Stromal cell of bone marrow (primary cell): ENCODE measurements at regions not wholly inside any gene's neighbourhood (a gene's known extent, or its start where the extent isn't known, plus 50 kb on each side); places are given as distances from the start of the nearest gene placed in this dataset.
"Not testable (repeated sequence)": the region's sequence is repeated elsewhere in the genome, so short reads cannot be mapped to it uniquely, and the experiment has no call there.

ENCODE experiments used
- DNase-seq: peaks from one replicate; pipeline ENCODE4 v3.0.0-alpha.2; 2012; ENCODE audit warnings: low read depth

- no peak for DNase-seq
These were observed 73.9 kb downstream of the LSM3 start for GRCh38 chr3:14252321-14253021.

DNA sequence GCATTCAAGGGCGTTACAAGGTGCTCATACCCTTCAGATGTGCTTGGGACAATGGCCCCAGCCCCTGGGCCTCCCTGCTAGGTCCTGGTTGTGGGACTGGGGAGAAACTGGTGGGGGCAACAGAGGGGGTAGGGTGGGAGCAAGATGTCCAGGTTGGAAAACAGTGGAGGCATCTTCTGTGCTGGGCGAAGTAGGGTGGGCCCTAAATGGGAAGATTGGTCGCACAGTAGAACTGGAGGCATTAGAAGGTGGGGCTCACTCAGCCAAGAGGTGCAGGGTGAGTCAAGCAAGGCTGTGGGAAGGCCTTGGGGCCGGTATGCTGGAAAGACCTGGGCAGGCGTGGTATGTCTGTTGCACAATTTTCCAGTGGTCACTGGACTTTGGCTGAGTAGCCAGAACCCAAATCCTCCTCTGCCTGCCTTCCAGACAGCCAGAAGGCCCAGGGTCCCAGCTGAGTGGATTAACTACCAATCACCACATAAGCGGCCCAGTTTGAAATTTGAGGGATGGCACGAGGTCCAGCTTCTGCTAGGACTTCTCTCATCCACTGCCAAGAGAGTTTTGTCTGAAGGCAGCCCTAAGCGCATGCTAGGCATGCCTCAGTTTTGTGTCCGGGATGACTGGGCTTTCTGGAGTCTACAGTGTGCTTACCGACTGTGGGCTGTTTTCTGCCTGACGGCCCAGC is 74.5 kb downstream of the LSM3 start:
- peak; percentile 31 for DNase-seq

GRCh38 chr3:14253707-14254382 is 75.2 kb downstream of the LSM3 start:
- DNase-seq: no peak

- DNase-seq: no peak
These were observed 76.4 kb downstream of the LSM3 start for GRCh38 chr3:14254812-14255702.

DNA sequence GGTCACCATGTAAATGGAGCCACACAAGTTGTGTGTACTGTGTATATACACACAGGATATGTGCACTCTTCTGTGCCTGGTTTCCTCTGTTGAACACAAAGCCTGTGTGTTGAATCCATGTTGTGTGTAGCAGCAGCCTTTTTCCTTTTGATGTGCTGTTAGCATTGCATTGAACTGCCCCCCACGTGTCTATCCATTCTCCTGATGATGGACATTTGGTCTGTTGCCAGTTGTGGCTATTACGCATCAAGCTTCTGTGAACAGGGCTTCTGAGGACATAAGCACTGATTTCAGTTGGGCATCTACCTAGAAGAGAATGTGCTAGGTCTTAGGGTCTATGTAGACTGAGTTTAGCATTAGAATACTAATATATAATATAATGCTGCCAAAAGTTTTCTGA is 77.4 kb downstream of the LSM3 start:
- DNase-seq: no peak

DNA sequence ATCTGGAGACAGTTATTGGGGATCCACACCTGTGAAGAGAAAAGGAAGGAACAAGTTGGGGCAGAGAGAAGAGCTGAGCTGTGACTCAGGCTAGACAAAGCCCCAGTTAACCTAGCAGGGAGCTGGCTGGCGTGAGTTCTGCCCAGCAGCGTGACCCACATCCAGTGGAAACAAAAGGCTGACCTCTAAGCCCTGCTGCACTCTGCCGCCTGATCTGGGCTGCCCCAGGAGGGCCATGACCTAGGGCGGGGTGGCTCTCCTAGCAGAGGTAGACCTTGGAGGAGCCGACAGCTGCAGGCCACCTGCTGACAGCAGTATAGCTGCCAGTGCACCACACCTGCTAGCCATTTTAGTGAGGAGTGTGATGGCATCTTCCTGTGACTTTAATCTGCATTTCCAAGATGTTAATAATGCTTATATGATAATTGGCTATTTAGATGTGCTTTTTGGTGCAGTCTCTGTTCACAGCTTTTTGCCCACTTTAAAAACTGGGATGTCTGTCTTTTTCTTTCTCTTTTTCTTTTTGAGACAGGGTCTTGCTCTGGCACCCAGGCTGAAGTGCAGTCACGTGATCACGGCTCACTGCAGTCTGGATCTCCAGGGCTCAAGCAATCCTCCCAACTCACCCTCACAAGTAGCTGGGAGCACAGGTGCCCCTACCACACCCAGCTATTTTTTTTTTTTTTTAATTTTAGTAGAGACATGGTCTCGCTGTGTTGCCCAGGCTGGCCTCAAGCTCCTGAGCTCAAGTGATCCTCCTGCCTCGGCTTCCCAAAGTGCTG is 78.1 kb downstream of the LSM3 start:
- no peak for DNase-seq

DNA sequence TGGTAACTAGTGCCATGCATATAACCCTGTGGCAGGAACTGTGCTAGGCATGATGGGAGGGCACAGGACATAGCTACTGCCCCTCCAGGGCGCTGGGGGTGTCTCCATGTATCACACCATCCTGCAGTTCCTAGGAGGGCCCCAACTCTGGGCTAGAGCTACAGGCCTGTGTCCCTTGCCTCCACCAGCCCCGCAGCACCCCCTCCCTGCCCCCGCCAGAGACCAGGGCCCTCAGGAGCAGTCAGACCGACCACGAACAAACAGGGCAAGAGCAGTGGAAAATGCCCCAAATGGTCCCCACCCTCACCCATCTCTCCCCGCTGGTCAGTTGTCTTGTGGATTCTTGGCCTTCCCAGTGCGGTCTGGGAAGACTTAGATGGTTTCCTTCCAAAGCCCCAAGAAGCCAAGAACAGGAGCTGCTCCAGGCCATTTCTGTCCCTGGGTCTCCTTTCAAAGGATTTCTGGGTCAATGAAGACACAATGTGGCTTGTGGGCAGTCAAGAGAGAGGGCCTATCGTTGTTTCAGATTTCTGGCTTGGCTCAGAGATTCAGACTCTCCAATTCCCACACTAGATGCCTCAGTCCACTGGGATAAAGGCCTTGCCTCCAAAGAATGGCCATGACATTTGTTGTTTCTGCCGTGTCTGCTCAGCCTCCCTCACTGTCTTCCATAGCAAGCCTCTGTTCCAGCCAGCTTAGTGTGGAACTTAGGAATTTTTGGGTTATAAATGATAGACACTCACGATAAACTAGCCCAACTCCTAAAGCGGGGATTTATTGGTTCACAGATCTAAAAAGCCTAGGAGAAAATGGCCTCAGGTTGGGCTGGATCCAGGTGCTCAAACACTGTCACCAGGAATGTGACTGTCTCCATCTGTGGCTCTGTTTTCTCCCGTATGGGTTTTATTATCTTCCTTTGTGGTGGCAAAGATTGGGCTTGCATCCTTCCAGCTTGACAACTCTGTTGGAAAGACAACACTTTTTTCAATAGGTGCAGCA is 80.6 kb downstream of the LSM3 start:
- no peak for DNase-seq

DNA sequence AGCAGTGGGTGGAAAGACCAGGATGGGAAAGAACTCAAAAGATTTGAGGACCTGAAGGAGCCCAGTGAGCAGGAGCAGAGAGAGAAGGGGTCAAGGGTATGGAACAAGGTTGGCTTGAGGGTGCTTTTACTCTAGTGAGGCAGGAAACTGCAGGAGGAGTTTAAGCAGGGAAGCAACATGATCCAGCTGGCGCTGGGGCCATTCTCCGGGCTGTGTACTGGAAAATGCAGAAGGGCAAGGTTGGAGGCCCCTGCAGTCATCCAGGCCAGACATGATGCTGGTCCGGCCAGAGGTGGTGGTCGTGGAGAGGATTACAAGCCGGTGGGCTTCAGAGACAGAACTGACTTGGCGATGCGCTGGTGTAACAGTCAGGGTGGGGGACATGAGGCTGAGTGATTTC is 81.8 kb downstream of the LSM3 start:
- no peak for DNase-seq

DNA sequence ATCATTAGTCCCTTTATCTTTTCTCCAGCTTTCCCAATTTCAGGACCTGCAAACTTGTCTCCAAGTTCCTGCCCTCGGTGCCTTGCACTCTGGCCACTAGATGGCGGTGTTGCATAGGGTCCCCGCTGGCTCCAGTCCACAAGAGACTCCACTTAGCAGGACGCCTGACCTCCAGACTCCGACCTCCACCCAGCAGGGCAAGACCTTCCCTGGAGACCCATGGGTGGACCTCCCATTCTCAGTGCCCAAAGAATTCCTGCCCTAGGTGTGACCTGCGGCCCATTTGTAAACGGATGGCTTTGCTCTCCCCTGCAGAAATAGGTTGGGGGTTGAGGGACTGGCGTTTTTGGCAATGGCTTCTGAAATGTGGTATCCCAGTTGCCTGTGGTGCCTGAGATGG is 82.6 kb downstream of the LSM3 start:
- DNase-seq: peak; percentile 46

GRCh38 chr3:14262212-14262611 is 83.6 kb downstream of the LSM3 start:
- no peak for DNase-seq

DNA sequence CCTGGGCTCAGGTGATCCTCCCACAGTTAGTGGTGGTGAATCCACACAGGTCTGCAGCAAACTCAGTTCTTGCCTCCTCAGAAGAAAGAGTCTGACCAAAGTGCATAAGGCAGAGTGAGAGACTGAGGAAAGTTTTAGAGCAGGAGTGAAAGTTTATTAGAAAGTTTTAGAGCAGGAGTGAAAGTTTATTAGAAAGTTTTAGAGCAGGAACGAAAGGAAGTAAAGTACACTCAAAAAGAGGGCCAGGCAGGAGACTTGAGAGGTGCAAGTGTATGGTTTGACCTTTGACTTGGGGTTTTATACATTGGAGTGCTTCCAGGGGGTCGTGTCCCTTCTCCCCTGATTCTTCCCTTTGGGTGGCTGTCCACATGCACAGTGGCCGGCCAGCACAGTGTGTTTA is 84.2 kb downstream of the LSM3 start:
- DNase-seq: no peak

- DNase-seq: no peak
These were observed 84.8 kb downstream of the LSM3 start for GRCh38 chr3:14263317-14264005.

GRCh38 chr3:14265246-14265962 is 86.8 kb downstream of the LSM3 start:
- no peak for DNase-seq

DNA sequence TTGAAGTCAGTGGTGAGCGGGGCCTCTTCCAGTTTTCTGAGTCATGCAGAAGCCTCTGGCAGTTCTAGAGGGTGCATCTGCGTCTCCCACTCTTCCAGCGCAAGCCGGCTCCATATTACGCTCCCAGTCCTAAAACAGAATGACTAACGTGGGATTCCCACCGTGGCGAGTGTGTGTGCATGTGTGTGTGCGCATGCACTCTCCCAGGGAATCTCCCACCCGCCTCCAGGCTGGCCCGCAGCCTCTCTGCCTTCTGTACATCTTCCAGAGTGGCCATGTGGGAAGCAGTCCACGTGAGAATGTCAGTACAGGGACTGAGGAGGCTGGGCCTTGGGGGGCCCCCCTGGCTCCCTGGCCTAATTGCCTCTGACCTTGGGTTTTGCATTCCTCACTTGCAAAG is 87.7 kb downstream of the LSM3 start:
- DNase-seq: peak; percentile 83

- no peak for DNase-seq
These were observed 89.4 kb downstream of the LSM3 start for GRCh38 chr3:14267976-14268375.

GRCh38 chr3:14268897-14269296 is 90.3 kb downstream of the LSM3 start:
- no peak for DNase-seq

DNA sequence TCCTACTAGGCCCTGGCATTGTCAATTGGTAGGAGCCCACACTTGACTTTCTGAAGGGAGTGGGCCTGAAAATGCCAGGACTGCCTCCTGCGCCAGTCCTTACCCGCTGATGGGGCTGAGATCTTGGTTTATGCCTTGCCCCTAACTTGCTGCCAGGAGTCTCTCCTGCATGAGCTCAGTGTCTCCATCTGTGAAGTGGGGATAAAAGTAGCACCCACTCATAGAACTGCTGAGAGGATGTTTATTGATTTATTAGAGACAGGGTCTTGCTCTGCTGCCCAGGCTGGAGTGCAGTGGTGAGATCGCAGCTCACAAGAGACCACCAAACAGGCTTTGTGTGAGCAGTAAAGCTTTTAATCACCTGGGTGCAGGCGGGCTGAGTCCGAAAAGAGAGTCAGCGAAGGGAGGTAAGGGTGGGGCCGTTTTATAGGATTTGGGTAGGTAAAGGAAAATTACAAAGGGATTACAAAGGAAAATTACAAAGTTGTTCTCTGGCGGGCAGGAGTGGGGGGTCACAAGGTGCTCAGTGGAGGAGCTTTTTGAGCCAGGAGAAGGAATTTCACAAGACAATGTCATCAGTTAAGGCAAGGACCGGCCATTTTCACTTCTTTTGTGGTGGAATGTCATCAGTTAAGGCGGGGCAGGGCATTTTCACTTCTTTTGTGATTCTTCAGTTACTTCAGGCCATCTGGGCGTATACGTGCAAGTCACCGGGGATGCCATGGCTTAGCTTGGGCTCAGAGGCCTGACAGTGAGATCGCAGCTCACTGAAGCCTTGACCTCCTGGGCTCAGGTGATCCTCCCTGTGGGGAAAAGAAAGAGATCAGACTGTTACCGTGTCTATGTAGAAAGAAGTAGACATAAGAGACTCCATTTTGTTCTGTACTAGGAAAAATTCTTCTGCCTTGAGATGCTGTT is 93.7 kb downstream of the LSM3 start:
- DNase-seq: not testable (repeated sequence)
